ENCODE measurements at regions not wholly inside any gene's neighbourhood (a gene's known extent, or its start where the extent isn't known, plus 50 kb on each side); places are given as distances from the start of the nearest gene placed in this dataset.
"Not testable (repeated sequence)": the region's sequence is repeated elsewhere in the genome, so short reads cannot be mapped to it uniquely, and the experiment has no call there.

DNA sequence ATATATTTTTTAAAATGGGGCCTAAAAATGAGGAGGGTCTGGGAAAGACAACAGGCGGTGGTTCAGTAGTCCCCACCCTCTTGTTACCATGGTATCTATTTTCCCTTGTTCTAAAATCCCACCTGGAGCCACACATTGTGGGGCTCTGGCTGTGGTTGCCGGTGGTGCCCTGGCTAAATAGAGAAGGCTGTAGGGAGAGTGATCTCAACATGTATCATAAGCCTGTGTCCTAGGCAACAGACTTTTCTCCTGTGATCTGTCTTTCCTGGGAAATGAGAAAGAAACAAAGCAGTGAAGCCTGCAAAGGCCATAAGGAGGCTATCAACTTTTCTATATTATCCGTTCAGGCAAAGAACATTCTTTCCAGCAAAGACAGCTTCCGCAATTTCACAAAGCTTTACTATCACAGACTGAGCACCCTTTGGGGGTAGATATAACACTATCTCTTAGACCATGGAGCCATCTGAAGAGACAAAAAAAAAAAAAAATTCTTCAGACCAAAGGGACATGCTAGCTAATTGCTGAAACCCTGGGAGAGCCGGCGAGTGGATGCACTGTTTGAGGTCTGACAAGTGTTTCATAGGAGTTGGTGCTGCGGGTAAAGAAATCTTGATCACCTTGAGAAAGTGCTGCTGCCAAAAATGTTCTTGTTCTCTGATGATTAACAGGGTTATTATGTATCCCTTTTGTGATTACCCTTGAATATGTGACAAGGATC is 879.2 kb upstream of the DDX18 start:
- no peak for DNase-seq

DNA sequence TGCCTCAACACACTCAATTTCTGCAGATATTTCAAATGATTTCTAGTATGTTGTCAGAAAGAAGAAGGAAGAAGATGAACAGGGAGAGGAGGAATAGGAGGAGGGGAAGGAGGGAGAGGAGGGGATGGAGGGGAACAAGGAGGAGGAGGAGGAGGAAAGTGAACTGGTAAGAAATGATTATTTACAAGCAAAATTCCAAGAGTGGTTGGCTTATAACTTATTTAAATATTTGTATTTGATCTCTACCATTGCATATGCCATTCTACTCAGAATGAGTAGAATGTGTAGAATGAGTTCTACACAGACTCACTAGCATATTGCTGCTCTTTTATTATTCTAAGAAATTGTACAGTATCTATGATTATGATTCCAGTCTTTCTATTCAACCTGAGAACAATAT is 866.2 kb upstream of the DDX18 start:
- no peak for DNase-seq

DNA sequence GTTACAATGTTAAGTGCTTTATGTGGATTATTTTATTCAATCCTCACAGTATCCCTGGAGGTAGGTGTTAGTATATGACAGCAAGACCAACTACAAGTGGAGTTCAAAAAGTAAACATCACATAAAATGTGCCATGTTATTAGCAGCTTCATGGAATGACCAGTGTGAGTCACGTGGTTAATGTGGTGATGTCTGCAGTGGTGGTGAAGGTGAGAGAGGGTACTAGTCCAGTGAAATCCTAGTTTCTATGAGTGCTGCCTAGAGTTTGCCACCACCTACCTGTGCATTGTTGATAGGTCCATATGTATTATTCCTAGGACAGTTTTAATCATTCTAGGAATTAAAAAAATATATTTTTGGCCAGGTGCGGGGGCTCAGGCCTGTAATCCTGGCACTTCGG is 865.2 kb upstream of the DDX18 start:
- no peak for DNase-seq

DNA sequence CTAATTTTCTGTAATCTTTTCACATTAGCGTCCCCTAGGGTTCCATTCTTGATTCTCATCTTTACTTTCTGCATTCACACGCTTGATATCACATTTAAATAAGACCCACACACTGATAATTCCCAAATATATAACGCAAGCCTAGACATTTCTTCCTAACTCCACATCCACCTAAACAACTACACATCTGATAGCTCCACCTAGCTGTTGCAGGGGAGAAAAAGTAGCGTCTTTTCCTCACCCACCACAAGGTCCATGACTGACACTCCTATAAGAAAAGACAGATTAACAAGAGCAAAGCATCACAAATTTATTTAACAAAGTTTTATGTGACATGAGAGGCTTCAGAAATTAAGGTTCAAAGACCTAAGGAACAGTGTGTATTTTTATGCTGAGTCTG is 862.2 kb upstream of the DDX18 start:
- no peak for DNase-seq

DNA sequence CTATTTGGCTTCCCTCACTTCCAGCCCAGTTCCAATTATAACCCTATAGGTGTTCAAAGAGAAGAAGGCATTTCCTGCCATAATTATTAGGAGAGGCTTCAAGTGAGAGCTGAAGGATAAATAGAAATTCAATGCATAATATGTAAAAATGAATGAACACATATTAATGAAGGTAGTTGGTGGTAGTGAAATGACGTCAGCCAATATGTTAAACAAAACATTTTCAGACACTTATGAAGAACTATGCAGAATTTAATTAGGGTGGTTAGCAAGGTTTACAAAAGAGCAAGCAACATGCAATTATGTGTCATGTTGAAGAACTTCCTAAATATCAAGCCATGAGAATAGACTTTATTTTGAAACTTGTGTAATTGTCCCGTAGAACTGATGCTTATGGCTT is 858.8 kb upstream of the DDX18 start:
- DNase-seq, result no peak

DNA sequence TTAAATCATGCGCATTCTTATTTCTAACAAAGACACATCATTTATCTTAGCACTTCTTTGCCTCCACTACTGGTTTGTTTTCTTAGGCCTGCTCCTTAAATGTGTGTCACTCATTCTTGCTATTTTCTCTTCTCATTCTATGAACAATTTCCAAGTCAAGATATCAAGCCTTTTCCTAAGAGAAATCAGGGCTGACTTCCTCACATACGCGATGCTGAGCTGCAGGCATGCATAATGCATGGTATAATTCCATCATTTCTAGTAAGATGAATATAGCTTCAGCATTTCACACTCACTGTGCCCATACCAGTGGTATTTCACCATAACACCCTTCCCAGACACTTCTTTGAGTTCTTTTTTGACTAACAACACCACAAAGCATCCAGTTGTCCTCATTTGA is 838.9 kb upstream of the DDX18 start:
- DNase-seq, result no peak

DNA sequence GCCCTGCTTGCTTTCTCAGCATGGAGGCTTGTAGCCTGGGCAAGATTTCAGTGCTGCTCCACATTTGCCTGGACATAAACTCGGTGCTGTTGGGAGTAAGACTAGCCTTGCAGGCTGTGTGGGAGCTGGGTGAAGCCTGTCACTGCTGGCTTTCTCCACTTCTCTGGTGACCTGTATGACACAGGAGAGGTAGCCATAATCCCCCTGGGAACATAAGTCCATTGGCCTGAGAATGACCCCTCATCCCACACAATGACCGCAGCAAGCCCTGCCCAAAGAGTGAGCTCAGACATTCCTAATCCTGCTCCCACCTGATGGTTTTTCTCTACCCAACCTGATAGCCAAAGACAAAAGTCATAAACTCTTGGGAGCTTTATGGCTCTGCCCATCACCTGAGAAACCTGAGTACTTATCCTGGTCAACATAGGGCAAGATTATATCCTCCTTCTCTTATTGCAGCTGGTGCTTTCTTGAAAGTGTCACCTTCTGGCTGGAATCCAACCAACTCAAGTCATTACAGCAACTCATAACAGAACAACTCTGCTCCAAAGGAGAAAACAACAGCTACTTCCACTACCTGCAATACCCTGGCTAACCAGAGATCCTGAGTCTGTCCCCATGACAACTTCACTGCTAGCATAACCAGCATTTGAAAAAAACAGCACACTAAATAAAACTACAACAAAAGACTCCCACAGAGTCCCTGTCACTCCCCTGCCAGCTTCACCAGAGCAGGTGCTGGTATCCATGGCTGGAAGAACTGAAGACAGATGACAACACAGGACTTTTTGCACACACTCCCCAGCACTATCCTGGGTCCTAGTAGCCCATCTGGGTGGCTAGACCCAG is 834.4 kb upstream of the DDX18 start:
- no peak for DNase-seq

DNA sequence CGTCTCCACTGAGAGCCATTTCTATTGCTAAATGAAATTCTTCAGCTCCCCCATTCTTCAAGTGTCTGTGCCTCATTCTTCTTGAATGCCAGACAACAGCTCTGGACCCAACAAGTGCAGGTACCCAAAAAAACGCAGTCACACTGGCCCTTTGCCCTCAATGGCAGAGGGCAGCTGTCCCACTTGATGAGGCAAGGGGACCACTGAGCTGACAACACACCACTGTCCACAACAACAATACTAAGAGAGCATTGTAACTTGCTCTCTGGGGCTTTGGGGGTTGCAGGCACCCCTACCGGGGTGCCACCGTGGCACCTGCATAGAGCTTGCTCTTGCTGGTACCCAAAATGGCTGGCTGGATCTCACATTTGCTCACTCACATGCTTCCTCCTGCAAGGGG is 827.0 kb upstream of the DDX18 start:
- no peak for DNase-seq

DNA sequence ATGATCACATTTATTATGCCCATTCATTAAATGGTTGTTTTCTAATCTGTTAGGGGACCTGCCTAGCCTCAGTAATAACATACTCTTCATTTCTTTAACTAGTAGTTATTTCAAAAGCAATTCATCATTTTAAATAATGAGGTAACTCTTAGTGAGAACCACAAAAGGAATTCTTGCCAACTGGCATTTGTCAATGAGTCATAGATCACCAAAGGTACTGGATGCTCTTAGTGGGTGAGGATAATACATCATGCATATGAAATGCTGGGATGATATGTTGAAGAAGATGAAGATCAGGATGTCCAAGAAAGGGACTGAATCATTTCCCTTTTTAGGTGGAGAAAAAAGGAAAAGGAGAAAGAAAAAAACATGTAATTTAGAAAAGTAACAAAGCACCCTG is 826.2 kb upstream of the DDX18 start:
- no peak for DNase-seq

DNA sequence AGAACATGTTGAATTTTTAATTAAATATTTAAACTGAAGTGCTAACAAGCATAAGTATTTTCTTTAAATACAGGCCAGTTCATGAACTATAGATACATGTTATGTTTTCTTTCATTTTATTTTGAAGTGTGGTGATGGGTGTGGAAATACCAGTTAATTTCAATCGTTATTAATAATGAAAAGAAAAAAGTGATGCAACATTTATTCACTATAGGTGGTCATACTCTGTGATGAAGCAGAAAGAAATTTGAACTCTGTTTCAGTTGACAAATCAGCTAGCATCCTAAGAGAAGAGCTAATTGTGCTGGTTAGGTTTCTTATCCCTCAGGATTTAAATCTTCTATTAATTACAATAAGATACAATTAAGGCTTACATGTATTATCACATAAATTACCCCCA is 795.1 kb upstream of the DDX18 start:
- no peak for DNase-seq

DNA sequence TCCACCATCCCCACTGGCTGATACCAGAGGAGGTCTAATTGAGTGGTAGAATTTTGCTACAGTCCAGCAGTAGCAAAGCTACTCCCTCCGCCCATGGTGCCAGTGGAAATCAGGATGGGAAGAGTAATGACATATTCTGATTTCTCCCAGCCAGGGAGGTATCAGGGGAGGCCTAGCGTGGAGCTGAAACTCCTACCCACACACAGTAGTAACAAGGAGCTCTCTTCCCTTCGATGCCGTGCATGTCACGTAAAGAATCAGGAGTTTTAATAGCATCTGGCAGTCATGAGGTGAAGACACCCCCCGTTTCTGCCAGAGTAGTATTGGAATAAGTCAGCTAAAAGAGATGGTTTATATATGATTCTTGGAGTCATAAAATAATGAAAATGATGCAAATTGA is 786.8 kb upstream of the DDX18 start:
- DNase-seq, result no peak

DNA sequence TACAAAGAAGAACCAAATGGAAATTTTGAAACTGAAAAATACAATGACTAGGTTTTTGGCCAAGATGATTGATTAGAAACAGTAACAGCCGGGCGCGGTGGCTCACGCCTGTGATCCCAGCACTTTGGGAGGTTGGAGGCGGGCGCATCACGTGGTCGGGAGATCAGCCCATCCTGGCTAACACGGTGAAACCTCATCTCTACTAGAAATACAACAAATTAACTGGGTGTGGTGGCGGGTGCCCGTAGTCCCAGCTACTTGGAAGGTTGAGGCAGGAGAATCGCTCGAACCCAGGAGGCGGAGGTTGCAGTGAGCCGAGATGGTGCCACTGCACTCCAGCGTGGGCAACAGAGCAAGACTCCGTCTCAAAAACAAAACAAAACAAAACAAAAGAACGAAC is 785.8 kb upstream of the DDX18 start:
- not testable (repeated sequence) for DNase-seq

DNA sequence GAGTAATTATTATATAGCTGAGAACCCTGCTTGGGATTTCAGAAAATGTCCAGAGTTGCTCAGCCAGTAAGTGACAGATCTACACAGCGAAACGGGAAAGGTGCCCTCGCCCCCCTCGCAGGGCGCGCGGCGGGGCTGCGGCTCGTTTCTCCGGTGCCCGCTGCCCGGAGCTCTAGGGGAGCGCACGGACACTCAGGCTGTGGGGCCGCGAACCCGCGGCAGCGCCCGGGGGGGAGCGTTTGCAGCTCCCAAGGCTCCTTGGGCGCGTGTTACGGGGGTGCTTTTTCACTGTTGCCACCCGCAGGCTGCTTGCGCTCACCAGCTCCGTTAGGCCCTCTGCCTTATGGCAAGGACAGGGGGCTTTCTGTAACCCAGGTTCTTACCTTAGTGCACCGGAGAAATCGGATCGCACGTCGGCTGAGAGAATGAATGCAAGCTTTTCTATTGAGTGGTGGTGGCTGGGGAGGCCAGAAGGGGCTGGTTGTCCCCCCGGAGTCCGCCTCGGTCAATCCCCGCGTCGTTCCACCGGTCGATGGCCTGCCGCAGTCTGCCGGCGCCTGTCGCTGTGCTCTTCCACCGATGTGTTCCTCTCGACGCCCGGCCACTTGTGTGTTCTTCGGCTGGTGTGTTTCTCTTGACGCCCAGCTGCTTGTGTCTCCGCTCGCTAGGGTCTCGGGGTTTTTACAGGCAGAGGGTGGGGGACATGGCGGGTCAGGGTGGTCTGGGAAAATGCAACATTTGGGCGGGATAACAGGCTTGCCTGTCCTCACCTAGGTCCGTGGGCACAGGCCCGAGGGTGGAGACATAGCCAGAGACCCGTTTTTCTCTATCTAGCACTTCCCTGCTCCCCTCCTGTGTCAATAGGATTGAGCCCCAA is 758.8 kb upstream of the DDX18 start:
- no peak for DNase-seq

DNA sequence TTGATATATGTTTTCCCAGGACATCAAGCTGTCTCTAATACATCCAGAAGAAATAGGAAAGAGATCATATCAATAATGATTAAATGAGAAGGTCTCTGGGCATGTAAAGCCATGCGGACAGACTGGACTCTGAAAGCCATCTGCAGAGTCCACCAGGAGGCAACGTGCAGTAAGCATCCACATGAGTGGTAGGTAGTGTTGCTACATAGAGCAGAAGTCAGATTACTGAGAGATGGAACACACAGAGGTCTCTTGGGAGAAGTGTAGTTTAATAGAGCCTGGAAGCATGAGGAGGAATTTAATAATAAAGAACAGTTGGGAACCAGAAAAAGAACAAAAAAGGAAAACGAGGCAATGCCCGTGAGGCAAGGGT is 758.1 kb upstream of the DDX18 start:
- no peak for DNase-seq

DNA sequence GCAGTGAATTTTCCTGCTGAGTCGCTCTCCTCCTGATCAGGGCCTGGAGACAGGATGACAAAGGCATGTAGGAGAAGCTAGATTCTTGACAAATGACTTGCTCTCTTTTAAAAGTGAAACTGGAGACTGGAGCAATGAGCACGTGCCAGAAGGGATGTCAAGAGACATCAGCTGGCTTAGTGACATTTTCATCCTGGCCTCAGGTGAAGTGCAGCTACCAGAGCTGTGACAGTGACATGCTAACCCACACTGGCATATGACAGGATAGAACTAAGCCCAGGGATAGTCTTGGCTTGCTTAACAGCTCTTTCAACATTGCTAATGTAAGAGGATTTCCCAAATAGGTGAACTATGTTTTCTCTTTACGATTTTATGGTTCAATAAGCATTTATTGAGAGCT is 757.5 kb upstream of the DDX18 start:
- no peak for DNase-seq

DNA sequence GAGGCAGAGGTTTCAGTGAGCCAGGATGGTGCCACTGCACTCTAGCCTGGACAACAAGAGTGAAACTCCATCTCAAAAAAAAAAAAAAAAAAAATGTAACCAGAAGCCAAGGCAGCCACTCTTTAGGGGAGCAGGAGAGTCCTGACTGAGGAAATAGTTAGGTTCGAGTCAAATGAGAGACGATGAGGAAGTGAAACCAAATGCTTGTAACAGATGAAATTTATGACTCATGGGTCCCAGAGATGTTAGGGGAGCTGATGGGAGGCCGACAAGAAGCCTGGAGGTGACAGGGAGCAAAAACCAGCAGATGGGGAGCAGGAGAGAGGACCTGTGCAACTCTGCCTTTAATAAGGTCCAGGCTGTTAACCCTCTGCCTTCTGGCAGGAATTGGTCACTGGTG is 756.1 kb upstream of the DDX18 start:
- no peak for DNase-seq

DNA sequence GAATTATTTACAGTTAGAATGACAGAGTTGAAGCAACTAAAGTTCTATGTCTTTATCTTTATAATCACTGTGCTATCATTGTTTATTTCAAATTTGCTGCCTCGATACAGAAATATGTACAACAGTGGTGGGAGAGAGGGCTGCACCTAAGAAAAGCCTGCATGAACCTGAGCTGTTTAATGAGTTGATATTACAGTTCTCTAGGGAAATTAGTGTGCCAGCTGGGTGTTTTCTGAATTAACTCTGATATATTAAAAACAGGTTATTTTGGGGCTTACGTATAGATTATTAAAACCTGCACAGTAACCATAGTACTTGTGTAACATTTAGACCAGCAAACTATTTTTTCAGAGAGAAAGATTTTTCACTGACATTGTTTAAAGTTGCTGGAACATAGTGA is 750.5 kb upstream of the DDX18 start:
- DNase-seq, result no peak

DNA sequence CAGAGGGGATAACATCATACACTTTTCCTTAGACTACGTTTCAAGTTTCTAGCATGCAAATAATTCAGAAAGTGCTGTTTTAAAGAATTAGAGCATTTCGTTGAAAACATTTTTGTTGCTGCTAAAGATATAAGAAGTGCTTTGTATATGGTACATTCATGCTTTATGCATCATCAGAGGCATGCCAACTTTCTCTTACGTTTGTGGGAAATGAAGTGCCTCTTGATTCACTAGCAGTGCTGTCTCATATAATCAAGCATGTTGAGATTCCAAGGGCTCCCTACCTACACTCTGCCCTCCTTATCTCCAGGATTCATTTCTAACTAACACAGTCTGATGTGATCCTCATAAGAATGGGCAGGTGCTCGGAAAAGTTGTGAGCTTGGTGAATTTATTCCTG is 748.6 kb upstream of the DDX18 start:
- no peak for DNase-seq

DNA sequence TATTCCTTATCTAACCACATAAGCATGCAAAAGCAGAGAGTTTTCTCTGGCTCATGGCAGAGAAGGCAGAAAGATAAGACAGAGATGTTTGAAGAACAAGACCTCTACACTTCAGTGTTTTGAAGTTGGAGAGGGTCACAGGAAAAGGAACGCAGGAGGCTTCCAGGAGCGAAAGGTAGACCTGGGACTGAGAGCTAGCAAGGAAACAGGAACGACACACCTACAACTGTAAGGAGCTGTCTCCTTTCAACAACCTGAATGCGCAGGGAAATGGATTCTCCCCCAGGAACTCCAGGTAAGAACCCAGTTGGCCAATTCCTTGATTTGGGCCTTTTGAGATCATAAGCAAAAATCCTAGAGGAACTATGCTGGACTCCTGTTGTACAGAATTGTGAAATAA is 746.6 kb upstream of the DDX18 start:
- DNase-seq, result no peak

DNA sequence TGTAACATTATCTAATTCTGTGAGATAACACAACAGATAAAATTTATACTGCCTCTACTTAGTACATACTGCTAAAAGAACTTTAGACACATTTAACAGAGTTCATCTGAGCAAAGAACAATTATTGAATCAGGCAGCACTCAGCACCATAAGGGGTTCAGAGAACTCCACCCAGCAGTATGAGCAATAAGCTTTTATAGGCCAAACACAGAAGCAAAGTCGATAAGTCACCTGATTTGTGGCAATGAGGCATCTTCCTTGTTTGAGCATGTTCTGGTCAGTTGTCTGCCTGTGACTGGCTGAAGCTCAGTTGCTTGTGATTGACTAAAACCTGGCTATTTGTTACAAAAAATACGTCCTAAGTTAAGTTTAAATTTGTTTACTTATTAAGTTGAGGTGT is 746.1 kb upstream of the DDX18 start:
- DNase-seq, result no peak

DNA sequence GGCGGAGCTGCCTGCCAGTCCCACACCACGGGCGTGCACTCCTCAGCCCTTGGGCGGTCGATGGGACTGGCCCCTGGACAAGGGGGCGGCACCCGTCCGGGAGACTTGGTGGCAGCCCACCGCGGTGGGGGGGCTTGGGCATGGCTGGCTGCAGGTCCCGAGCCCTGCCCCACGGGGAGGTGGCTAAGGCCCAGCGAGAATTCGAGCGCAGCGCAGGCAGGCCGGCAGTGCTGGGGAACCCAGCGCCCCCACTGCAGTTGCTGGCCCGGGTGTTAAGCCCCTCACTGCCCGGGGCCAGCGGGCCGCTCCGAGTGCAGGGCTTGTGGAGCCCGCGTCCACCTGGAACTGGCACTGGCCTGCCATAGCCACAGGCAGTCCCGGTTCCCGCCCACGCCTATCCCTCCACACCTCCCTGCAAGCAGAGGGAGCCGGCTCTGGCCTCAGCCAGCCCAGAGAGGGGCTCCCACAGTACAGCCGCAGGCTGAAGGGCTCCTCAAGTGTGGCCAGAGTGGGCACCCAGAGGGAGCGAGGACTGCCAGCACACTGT is 742.9 kb upstream of the DDX18 start:
- DNase-seq, result no peak

DNA sequence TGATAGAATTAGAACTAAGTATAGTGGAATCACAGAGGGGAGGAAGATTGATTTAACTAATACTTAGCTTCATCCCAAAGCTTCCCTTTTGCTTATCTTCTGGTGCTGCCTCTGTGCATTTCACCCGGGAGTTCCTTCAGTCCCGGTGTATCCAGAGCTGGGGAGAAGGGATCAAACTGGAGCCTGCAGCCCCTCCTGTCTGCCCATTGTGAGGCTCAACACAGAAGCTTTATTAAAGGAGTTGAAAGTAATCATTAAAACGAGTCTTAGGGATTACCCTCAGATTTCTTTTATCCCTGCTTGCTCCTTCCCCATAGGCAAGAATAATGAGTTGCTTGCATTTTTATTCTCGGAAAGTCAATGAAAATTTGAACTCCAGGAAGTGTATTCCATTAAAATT is 739.7 kb upstream of the DDX18 start:
- DNase-seq, result no peak

DNA sequence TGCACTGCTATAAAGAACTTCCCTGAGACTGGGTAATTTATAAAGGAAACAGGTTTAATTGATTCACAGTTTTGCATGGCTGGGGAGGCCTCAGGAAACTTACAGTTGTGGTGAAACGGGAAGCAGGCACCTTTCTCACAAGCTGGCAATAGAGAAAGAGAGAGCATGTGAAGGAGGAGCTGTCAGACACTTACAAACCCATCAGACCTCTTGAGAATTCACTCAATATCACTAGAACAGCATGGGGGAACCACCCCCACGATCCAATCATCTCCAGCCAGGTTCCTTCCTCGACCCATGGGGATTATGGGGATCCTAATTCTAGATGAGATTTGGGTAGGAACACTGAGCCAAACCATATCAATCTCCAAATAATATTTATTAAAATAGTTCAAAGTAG is 729.2 kb upstream of the DDX18 start:
- no peak for DNase-seq

DNA sequence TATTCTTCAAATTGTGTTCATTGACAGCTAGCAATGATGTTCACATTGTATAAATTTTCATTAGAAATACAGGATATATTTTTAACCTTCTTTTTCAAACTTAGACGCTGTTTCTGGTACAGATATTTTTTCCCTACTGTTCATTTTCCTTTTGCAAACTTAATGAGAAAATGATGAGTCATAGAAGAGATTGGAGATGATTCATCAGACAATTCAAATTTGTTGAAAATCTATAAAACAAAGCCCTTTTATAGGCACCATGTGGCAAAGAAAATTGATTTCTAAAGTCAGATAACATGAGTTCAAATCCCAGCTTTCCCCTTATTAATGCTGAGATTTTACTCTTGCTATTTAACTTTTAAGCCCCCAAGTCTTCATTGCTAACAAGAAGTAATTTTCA is 728.8 kb upstream of the DDX18 start:
- DNase-seq, result no peak

All from NCI-H524 treated with DMSO at 0.1 percent for 48 hours (cell line).